Activated CD4-positive, alpha-beta T cell treated with anti-CD3 and anti-CD28 coated beads for 4 hours (primary cell): ENCODE measurements at regions not wholly inside any gene's neighbourhood (a gene's known extent, or its start where the extent isn't known, plus 50 kb on each side); places are given as distances from the start of the nearest gene placed in this dataset.

Source experiments
- DNase-seq, 2 donors: peaks; one replicate each; pipeline ENCODE4 v3.0.0-alpha.2; 2020

GRCh38 chr14:101048766-101049165 is 145.2 kb upstream of the RTL1 start:
- no peak for DNase-seq

- no peak for DNase-seq
Measured at GRCh38 chr14:101049511-101049910, 146.0 kb upstream of the RTL1 start.

GRCh38 chr14:101049942-101050341 is 146.4 kb upstream of the RTL1 start:
- no peak for DNase-seq

GRCh38 chr14:101050901-101051490 is 147.5 kb upstream of the RTL1 start:
- DNase-seq: no peak

- DNase-seq: no peak
Measured at GRCh38 chr14:101054671-101055070, 151.1 kb upstream of the RTL1 start.

GRCh38 chr14:101055106-101055662 is 151.7 kb upstream of the RTL1 start:
- no peak for DNase-seq

- no peak for DNase-seq
Measured at GRCh38 chr14:101055776-101056374, 152.4 kb upstream of the RTL1 start.

GRCh38 chr14:101056446-101056845 is 152.9 kb upstream of the RTL1 start:
- DNase-seq: no peak

- no peak for DNase-seq
Measured at GRCh38 chr14:101057394-101057793, 153.9 kb upstream of the RTL1 start.

GRCh38 chr14:101058571-101058970 is 155.0 kb upstream of the RTL1 start:
- no peak for DNase-seq

- no peak for DNase-seq
Measured at GRCh38 chr14:101060171-101060601, 156.7 kb upstream of the RTL1 start.

- no peak for DNase-seq
Measured at GRCh38 chr14:101061411-101062064, 158.0 kb upstream of the RTL1 start.

- DNase-seq: no peak
Measured at GRCh38 chr14:101062065-101062450, 158.5 kb upstream of the RTL1 start.

- no peak for DNase-seq
Measured at GRCh38 chr14:101062601-101063000, 159.1 kb upstream of the RTL1 start.

- DNase-seq: no peak
Measured at GRCh38 chr14:101063121-101063520, 159.6 kb upstream of the RTL1 start.

- DNase-seq: no peak
Measured at GRCh38 chr14:101064121-101064661, 160.7 kb upstream of the RTL1 start.

- no peak for DNase-seq
Measured at GRCh38 chr14:101064718-101065117, 161.2 kb upstream of the RTL1 start.

GRCh38 chr14:101065246-101065645 is 161.7 kb upstream of the RTL1 start:
- no peak for DNase-seq

- no peak for DNase-seq
Measured at GRCh38 chr14:101065696-101066694, 162.5 kb upstream of the RTL1 start.

- no peak for DNase-seq
Measured at GRCh38 chr14:101066826-101067510, 163.4 kb upstream of the RTL1 start.

GRCh38 chr14:101068313-101069227 is 165.0 kb upstream of the RTL1 start:
- DNase-seq: no peak
